ENCODE measurements at regions not wholly inside any gene's neighbourhood (a gene's known extent, or its start where the extent isn't known, plus 50 kb on each side); places are given as distances from the start of the nearest gene placed in this dataset.

DNA sequence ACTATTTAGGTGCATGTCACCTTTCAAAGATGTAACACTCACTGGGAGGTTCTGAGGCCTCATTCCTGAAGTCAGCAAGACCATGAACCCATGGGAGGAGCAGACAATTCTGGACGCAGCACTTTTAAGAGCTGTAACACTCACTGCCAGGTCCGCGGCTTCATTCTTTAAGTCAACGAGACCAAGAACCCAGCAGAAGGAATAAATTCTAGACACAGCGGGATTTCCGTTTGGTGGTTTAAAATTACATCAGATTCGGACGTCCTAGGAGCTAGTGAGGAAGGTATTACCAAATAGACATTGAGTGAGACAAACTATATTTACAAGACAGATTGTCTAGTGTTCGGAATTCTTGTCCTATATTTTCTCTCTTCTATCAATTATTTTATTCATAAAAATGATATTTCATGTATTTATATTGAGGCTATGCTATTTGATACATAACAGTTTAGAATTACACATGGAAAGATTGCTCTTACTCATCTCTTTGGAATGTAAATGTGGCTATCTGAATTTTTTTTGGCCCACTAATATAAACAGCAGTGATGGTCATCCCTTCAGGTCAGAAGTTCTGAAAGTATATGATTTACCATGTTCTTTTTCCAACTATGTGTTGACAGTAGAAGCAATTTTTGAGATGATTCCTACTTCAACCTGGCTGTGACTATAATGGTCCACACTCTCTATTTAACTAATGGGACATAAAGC is 1973.0 kb upstream of the FLRT2 start:
- no peak for DNase-seq
- Mint-ChIP-seq H3K36me3 (no peaks in the 10 kb centered on the region), H3K27me3 (no peaks in the 10 kb centered on the region), H3K27ac (no peak overlapping the region), H3K4me3 (no peak overlapping the region), H3K4me1 (no peaks in the 10 kb centered on the region), H3K9me3 (peaks cover 0 to 3% of the 10 kb centered on the region in 2 donors)
- no peak for ATAC-seq (replicated peaks)

DNA sequence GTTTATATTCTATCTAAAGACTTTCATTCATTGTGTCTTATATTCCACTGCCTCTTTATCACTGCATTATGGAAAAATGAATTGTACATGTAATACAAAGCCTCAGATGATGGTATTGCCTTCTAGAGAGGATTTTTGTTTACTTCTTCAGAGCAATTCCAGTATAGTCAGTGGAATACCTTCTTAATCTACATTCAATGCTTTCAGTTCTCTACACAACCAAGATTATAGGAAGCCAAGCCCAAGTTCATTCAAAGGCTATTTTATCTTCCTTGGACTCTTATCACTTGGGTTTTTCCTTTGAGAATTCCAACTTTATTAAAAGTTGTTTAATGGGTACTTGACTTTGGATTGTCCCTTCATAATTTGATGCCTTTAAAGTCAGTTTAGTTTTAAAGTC is 1971.0 kb upstream of the FLRT2 start:
- ATAC-seq (replicated peaks): no peak
- H3K36me3 Mint-ChIP-seq: no peaks in the 10 kb centered on the region
- H3K9me3 Mint-ChIP-seq: peaks cover 0 to 1% of the 10 kb centered on the region in 2 donors
- no peaks in the 10 kb centered on the region for H3K4me1 Mint-ChIP-seq
- H3K4me3 Mint-ChIP-seq: no peak overlapping the region
- H3K27ac Mint-ChIP-seq: no peak overlapping the region
- DNase-seq: no peak
- no peaks in the 10 kb centered on the region for H3K27me3 Mint-ChIP-seq

DNA sequence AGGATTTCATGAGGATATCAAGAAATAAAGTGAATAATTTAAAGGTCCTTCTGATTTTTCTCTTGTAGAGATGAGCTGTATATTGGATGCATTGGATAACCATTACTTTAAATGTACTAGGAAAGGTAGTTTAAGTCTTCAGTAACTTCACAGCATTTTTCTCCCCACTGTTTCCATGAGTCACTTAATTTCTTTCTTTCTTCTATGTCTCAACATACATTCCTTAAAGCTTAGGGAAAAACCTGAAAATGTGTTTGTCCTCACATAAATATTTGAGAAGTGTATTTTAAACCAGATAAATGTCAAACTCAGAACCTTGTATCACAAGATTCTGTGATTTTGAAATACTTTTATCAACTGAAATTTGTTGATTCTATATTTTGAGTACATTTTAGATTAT is 1970.2 kb upstream of the FLRT2 start:
- H3K27me3 Mint-ChIP-seq: no peaks in the 10 kb centered on the region
- H3K36me3 Mint-ChIP-seq: no peaks in the 10 kb centered on the region
- H3K4me3 Mint-ChIP-seq: no peak overlapping the region
- H3K4me1 Mint-ChIP-seq: no peaks in the 10 kb centered on the region
- no peak for ATAC-seq (replicated peaks)
- no peak for DNase-seq
- H3K27ac Mint-ChIP-seq: no peak overlapping the region
- H3K9me3 Mint-ChIP-seq: peaks cover 4% of the 10 kb centered on the region in 2 donors

DNA sequence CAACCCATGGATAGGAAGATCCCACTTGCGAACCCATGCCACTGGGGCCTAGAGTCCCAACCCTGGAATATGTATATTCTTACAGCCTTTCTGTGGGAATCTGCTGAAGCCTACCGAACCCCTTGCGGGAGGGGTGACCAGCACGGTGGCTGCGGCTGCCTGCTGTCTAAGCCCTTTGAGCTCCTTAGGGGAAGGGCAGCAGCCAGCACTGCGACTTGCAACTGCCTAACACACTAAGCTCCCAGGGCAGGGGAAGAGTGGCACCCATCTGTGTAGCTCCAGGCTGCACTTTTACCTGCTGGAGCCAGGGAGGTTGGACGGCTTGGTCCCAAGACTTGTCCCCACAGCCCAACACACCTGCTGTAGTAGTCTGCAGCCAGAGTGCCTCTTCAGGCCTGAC is 1968.7 kb upstream of the FLRT2 start:
- H3K9me3 Mint-ChIP-seq: peaks cover 5 to 7% of the 10 kb centered on the region in 2 donors
- peak in 1 of 2 donors; percentile 10 for ATAC-seq (replicated peaks)
- H3K27ac Mint-ChIP-seq: no peak overlapping the region
- H3K36me3 Mint-ChIP-seq: no peaks in the 10 kb centered on the region
- no peaks in the 10 kb centered on the region for H3K4me1 Mint-ChIP-seq
- H3K4me3 Mint-ChIP-seq: no peak overlapping the region
- no peak for DNase-seq
- H3K27me3 Mint-ChIP-seq: no peaks in the 10 kb centered on the region

DNA sequence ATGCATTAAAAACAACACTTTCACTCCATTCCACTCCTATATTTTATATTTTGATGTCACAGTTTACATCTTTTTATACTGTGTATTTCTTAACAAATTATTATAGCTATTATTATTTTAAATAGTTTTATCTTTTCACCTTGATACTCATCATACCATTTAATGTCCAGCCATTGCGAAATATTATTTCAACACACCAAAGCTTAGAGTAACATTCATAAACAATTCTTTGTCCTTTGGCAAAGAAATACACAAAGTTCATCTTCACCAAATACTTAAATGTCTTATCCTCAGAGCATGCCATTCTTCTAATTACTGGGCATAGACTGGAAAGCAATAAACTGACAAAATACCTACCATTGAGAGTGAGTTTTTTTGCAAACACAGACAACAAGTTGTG is 1963.4 kb upstream of the FLRT2 start:
- DNase-seq (no peak), ATAC-seq (replicated peaks) (no peak)
- Mint-ChIP-seq H3K36me3 (no peaks in the 10 kb centered on the region), H3K27me3 (no peaks in the 10 kb centered on the region), H3K27ac (no peak overlapping the region), H3K4me1 (no peaks in the 10 kb centered on the region), H3K9me3 (peaks cover 6 to 7% of the 10 kb centered on the region in 2 donors), H3K4me3 (no peak overlapping the region)

DNA sequence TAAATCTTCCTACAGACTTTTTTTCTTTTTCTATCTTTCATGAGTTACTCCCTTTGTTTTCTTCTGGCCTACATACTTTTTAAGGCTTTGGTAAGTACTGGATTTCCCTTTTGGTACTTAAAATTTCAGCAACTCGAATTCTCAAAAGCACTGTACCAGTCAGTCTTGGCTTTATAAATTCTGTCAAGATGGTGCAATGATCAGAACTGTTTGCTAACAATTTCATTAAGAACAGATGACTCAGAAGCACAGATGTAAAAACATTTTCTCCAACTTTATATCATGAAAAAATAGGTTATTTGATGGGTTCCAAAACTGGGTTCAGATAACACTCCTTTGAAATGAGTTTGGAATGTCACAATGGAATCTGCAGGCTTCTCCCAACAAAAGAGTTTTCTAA is 1961.8 kb upstream of the FLRT2 start:
- Mint-ChIP-seq H3K27ac (no peak overlapping the region), H3K4me1 (no peaks in the 10 kb centered on the region), H3K27me3 (no peaks in the 10 kb centered on the region), H3K36me3 (no peaks in the 10 kb centered on the region), H3K4me3 (no peak overlapping the region), H3K9me3 (peaks cover 6 to 7% of the 10 kb centered on the region in 2 donors)
- ATAC-seq (replicated peaks) (no peak), DNase-seq (no peak)

DNA sequence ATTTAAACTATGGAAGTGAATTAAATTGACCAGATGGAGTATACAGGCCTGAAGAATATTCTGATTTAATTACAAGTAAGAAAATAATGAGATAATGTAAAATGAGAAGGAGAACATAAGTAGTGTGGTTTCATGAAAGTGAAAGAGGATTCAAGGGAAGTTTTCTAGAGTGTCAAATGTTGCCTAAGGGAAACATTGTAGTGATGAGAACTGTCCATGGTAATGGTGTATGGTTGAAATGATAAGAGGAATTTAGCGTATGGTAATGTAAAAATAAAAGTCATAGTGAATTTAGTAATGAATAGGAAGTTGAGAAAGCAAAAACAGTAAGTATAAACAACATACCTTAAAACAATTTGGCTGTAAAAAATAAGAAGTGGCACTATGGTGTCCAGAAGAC is 1954.6 kb upstream of the FLRT2 start:
- Mint-ChIP-seq H3K4me1 (no peaks in the 10 kb centered on the region), H3K27me3 (no peaks in the 10 kb centered on the region), H3K27ac (no peak overlapping the region), H3K4me3 (no peak overlapping the region), H3K9me3 (peaks cover 4 to 5% of the 10 kb centered on the region in 2 donors), H3K36me3 (no peaks in the 10 kb centered on the region)
- DNase-seq (no peak), ATAC-seq (replicated peaks) (no peak)

DNA sequence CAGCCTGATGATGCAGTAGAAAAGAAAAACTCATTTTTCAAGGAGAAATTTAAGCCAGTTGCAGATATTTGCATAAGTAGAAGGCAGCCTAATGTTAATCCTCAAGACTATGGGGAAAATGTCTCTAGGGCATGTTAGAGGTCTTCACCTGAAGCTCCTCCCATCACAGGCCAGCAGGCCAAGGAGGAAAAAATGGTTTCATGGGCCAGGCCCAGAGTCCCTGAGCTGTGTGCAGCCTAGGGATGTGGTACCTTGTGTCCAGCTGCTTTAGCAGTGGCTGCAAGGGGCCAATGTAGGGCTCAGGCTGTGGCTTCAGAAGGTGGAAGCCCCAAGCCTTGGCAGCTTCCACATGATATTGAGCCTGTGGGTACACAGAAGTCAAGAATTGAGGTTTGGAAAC is 1946.7 kb upstream of the FLRT2 start:
- Mint-ChIP-seq H3K36me3 (no peaks in the 10 kb centered on the region), H3K9me3 (peaks cover 5 to 9% of the 10 kb centered on the region in 2 donors), H3K4me1 (no peaks in the 10 kb centered on the region), H3K27ac (no peak overlapping the region), H3K27me3 (no peaks in the 10 kb centered on the region), H3K4me3 (no peak overlapping the region)
- DNase-seq (no peak), ATAC-seq (replicated peaks) (no peak)

DNA sequence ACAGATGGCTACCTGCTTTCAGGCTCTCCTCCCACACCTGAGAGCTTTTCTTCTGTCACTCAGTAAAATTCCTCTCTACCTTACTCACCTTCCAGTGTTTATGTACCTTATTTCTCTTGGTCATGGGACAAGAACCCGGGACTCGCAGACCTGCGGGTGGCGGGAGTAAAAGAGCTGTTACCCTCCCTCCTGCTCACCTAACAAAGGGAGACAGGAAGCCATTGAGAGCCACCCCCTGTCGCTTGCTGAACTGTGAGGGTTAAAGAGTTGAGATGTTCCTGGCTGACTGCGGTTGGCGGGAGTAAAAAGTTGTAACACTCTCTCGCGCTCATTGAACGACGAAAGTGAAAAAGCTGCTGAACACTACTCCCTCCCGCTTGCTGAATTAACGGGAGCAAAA is 1935.1 kb upstream of the FLRT2 start:
- no peak overlapping the region for H3K27ac Mint-ChIP-seq
- no peaks in the 10 kb centered on the region for H3K36me3 Mint-ChIP-seq
- no peaks in the 10 kb centered on the region for H3K4me1 Mint-ChIP-seq
- H3K9me3 Mint-ChIP-seq: peaks cover 0 to 6% of the 10 kb centered on the region in 2 donors
- DNase-seq (no peak), ATAC-seq (replicated peaks) (no peak)
- H3K4me3 Mint-ChIP-seq: no peak overlapping the region
- no peaks in the 10 kb centered on the region for H3K27me3 Mint-ChIP-seq

DNA sequence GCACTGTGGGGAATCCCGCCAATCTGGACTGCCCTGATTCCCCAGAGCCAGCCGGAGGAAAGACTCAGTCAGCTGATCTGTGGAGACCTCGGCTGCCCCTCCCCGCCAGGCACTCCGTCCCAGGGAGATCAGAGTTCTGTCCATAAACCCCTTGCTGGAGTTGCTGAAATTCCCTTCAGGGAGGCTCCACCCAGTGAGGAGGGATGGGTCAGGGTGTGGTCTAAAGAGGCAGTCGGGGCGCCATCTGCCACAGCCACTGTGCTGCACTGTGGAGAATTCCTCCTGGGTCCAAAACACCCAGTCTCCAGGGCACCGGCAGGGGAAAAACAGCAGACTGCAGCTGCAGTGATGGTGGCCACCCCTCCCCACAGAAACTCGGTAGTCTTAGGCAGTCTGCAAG is 1922.3 kb upstream of the FLRT2 start:
- Mint-ChIP-seq H3K9me3 (peaks cover 7 to 15% of the 10 kb centered on the region in 2 donors), H3K27ac (no peak overlapping the region), H3K27me3 (no peaks in the 10 kb centered on the region), H3K4me1 (no peaks in the 10 kb centered on the region), H3K36me3 (no peaks in the 10 kb centered on the region), H3K4me3 (no peak overlapping the region)
- DNase-seq (no peak), ATAC-seq (replicated peaks) (no peak)

DNA sequence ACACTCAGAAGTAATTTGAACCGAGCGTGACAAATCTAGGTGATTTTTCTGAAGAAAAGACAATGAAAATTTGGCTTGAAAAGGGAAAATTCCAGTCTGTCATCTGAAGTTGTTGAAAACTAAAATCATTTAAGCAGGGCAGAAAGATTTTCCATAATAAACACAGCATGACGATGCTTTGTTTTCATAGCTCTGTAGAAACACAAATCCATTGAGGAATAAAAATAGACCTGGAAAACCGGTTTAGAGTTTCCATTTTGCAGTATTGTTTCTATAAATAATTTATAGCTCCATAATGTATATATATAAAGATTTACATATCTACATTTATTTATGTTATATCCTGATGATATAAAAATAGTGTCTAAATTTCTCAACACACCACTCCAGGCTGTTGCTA is 1918.5 kb upstream of the FLRT2 start:
- H3K27me3 Mint-ChIP-seq: no peaks in the 10 kb centered on the region
- peaks cover 8 to 12% of the 10 kb centered on the region in 2 donors for H3K9me3 Mint-ChIP-seq
- ATAC-seq (replicated peaks): no peak
- no peak overlapping the region for H3K4me3 Mint-ChIP-seq
- H3K4me1 Mint-ChIP-seq: no peaks in the 10 kb centered on the region
- H3K36me3 Mint-ChIP-seq: no peaks in the 10 kb centered on the region
- DNase-seq: no peak
- no peak overlapping the region for H3K27ac Mint-ChIP-seq

DNA sequence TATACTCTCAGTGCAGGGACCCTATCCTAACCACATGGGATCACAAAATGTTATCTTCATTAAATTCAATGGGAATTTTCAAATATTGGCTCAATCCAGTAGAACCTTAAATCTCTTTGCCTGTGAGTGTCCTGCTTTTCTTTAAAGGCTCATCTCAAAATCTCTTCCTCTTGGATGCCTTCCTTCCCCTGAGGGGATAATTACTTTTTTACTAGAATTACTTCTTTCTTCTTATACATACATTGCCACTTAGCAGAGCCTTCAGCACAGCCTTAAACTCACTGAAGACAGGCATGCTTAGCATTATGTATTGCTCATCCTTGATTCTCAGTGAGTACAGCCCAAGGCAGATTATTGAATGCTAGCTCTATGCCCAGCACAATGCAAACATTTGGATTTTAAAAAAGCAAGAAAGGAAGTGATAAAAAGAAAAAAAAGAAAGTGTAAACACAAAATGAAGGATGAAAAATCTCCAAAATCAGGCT is 1918.0 kb upstream of the FLRT2 start:
- Mint-ChIP-seq H3K27ac (no peak overlapping the region), H3K4me3 (no peak overlapping the region), H3K4me1 (no peaks in the 10 kb centered on the region), H3K9me3 (peaks cover 6 to 8% of the 10 kb centered on the region in 2 donors), H3K27me3 (no peaks in the 10 kb centered on the region), H3K36me3 (no peaks in the 10 kb centered on the region)
- DNase-seq: no peak
- no peak for ATAC-seq (replicated peaks)

DNA sequence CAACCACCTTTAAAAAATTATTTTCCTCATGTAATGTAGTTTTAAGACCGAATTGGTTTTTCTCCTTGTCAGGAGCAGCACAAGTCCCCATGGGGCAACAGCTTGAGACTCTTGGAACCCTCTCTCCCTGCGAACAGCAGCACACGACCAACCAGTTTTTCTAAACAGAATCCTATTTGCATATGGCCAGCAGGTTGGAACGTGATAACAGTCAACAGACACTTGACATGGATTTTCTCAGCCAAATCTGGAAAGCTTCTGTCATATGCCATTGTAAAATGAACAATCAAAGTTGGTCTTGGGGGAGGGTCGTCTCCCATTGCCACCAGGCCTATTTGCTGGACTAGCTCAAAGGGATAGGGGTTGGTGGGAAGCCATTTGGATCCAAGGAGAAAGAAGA is 1915.0 kb upstream of the FLRT2 start:
- ATAC-seq (replicated peaks) (no peak), DNase-seq (no peak)
- Mint-ChIP-seq H3K36me3 (no peaks in the 10 kb centered on the region), H3K27ac (no peak overlapping the region), H3K27me3 (no peaks in the 10 kb centered on the region), H3K4me3 (no peak overlapping the region), H3K9me3 (peaks cover 6 to 9% of the 10 kb centered on the region in 2 donors), H3K4me1 (no peaks in the 10 kb centered on the region)

DNA sequence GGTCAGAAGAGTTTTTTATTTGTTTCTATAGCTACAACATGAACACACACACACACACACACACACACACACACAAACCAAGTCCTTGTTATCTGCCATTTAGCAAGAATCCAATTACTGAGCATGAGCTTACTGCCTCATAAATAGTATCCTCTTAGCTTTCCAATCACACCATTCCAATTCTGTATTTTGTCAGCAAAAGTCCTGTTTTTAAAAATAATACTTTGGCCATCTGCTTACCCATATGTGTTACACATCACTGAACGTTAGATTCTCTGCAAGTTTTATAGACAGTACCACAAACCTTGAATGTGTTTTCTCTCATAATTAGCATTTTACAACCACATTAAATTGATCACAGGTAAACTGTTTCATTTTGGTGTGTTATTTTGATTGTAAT is 1905.4 kb upstream of the FLRT2 start:
- no peak for ATAC-seq (replicated peaks)

DNA sequence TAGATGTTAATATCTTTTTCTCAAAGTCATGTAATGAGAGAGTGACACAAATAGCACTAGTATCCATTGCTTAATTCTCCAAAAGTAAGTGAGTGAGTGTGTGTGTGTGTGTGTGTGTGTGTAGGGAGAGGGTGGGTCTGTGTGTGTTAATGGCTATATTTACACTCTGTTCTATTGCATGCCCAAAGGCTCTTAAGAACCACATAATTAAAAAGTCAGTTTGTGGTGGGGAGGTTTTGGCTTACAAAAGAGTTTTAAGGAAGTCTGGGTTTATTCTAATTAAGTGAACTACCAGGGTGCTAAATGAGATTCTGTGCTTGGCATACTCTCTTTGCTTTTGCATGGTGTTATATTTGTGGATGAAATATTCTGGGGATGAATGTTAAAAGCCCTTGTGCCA is 1897.6 kb upstream of the FLRT2 start:
- Mint-ChIP-seq H3K9me3 (peaks cover 0 to 7% of the 10 kb centered on the region in 2 donors), H3K4me1 (no peaks in the 10 kb centered on the region), H3K4me3 (no peak overlapping the region), H3K27ac (no peak overlapping the region), H3K36me3 (no peaks in the 10 kb centered on the region), H3K27me3 (no peaks in the 10 kb centered on the region)
- DNase-seq (no peak), ATAC-seq (replicated peaks) (no peak)

More for the DNA sequence above, 1905.4 kb upstream of the FLRT2 start:
- no peaks in the 10 kb centered on the region for H3K4me1 Mint-ChIP-seq
- H3K36me3 Mint-ChIP-seq: no peaks in the 10 kb centered on the region
- no peak overlapping the region for H3K4me3 Mint-ChIP-seq
- no peaks in the 10 kb centered on the region for H3K27me3 Mint-ChIP-seq
- no peak overlapping the region for H3K27ac Mint-ChIP-seq
- DNase-seq: no peak
- H3K9me3 Mint-ChIP-seq: peaks cover 0 to 3% of the 10 kb centered on the region in 2 donors

All from stimulated activated naive B cell treated with anti-CD40 and anti-IgM and Interleukin-4, amounts not matched to agents 10 μg/mL and 1 μg/mL and 100 μg/mL, for 72 hours (primary cell).